A172 (cell line): ENCODE measurements at regions not wholly inside any gene's neighbourhood (a gene's known extent, or its start where the extent isn't known, plus 50 kb on each side); places are given as distances from the start of the nearest gene placed in this dataset.
A peak's percentile ranks its signal among the peaks of the same experiment; 100 is the strongest.
"Not testable (repeated sequence)": the region's sequence is repeated elsewhere in the genome, so short reads cannot be mapped to it uniquely, and the experiment has no call there.

Experiments
- DNase-seq: peaks from one replicate; pipeline ENCODE4 v3.0.0-alpha.2; 2015; ENCODE audit warnings: low spot score

- DNase-seq: no peak
These were observed 73.4 kb downstream of the FGD2 start for GRCh38 chr6:37078814-37079213.

- no peak for DNase-seq
These were observed 75.7 kb downstream of the FGD2 start for GRCh38 chr6:37081042-37081607.

DNA sequence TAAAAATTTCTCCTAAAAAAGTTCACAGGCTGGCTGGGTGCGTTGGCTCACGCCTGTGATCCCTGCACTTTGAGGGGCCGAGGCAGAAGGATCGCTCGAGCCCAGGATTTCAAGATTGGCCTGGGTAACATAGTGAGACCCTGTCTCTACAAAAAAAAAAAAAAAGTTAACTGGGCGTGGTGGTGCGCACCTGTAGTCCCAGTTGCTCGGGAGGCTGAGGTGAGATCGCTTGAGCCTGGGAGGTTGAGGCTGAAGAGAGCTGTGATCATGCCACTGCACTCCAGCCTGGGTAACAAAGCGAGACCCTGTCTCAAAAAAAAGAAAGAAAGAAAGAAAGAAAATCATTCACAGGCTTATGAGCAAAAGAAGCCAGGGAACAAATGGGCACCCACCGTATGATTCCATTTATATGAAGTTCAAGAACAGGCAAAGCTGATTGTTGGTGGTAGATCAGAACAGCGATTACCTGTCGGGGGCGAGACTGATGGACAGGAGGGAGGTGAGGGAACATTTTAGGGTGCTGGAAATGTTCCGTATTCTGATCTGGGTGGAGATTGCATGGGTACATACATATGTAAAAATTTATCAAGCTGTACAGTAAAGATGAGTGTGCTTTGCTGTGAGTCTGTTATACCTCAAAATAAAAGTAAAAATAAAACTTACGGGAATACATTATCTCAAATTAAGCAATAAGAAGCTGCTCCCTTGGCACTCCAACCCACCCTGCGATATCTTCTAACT lies 77.1 kb downstream of the FGD2 start:
- DNase-seq: no peak

DNA sequence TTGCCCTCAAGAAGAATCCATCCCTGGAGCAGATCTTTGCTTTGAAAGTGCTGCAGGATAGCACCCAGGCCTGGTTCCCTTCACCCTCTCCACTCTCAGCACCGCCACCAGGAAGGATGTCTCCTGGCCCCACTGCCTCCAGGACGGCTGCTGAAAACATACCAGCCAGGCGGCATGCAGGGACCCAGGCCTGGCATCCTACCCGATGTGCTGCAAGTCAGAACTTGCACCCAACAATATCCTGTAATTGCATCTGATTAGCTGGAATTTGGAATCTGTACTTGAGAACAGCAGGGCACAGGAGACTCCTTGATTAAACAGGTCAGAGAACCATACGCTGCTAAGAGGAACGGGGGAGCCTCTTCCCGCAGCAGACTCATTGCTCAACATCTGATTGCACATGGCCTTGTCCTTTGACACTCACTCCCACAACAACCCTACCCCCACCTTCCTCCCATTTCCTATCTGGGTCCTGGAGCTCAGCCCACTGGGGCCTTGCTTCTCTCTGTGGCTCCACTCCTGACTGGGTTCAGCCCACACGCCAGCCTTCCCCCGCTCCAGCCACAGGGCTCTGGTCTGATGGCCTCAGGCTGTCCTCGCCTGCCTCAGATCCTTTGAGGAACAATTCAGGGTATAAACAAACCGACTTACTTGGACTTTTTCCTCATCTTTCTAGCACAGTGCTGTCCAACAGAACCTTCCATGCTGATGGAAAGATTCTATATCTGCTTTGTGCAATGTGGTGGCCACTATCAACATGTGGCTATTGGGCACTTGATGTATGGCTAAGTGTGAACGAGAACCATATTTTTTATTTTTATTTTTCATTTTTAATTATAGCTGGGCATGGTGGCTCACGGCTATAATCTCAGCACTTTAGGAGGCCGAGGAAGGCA lies 78.0 kb downstream of the FGD2 start:
- DNase-seq: no peak

DNA sequence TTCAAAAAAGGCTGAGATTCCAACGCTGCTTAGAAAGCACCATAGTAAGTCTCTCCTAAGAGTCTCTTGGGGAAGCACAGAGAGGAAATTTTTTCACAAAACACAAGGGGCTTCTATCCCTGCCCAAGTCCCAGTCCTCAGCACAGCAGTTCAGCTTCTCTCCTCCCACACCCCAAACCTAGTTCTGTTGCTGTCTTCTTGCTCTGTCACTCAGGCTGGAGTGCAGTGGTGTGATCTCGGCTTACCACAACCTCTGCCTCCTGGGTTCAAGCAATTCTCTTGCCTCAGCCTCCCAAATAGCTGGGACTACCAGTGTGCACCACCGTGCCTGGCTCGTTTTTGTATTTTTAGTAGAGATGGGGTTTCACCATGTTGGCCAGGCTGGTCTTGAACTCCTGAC lies 79.2 kb downstream of the FGD2 start:
- DNase-seq: not testable (repeated sequence)

DNA sequence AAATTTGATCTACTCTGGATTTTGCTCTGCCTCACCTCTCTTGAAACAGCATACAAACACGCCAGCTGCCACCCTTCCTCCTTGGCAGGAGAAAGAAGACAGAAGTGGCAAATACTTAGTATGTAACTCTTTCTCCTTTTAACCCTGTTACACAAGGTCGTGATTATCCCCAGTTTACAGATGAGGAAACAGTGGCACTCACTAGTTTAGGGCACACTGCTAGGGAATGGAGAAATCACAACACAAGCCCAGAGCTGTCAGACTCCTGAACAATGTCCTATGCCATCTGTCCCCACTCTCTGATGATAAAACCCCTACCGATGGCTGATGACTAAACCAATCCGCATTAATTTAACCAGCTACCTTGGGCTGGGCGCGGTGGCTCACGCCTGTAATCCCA lies 79.7 kb downstream of the FGD2 start:
- DNase-seq: no peak

DNA sequence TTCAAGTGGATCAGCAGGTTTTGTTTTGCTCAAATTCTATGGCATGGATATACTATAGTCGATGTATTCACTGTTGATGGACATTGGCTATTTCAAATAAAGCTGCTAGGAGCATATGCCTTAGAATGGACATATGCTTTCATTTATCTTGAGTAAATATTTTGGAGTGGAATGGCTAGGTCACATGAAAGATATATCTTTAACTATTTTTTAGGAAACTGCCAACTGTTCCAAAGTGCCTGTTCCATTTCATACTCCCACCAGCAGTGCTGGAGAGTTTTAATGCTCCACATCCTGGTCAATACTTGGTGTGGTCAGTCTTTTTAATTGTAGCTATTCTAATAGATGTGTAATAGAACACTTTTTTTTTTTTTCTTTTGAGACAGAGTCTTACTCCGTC lies 81.1 kb upstream of the PIM1 start:
- no peak for DNase-seq

DNA sequence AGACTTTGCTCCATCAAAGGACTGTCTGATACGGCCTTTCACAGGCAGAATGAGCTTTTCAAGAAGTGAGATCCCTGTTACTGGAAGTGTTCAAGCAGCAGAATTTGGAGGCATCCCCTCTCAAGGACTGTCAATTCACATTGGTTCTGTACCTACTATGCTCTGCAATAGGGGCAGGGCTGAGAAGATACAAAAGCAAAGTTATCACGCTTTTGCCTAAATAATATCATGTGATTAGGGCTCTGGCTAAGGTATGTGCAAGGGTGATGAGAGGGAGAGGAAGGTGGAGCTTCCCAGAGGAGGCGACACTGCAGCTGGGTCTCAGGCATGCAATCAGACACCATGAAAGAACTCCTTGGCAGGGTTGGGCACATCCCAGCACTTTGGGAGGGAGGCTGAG lies 80.2 kb upstream of the PIM1 start:
- DNase-seq: no peak

DNA sequence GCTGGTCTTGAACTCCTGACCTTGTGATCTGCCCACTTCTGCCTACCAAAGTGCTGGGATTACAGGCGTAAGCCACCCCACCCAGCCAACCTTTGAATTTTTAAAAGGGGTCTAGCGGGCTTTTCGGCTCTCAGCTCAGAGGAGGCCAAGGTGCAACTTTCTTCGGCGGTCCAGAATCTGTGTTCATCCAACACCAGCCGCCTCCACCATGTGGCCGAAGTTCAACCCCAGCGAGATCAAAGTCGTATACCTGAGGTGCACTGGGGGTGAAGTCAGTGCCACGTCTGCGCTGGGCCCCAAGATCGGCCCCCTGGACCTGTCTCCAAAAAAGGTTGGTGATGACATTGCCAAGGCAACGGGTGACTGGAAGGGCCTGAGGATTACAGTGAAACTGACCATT lies 78.8 kb upstream of the PIM1 start:
- not testable (repeated sequence) for DNase-seq

DNA sequence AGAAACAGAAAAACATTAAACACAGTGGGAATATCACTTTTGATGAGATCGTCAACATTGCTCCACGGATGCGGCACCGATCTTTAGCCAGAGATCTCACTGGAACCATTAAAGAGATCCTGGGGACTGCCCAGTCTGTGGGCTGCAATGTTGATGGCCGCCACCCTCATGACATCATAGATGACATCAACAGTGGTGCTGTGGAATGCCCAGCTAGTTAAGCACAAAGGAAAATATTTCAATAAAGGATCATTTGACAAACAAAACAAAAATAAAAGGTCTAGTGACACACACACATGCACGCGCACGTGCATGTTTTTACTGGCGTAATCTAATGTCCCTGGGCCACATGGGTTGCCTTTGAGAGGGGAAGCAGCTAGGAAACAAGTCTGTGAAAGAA lies 78.4 kb upstream of the PIM1 start:
- not testable (repeated sequence) for DNase-seq

DNA sequence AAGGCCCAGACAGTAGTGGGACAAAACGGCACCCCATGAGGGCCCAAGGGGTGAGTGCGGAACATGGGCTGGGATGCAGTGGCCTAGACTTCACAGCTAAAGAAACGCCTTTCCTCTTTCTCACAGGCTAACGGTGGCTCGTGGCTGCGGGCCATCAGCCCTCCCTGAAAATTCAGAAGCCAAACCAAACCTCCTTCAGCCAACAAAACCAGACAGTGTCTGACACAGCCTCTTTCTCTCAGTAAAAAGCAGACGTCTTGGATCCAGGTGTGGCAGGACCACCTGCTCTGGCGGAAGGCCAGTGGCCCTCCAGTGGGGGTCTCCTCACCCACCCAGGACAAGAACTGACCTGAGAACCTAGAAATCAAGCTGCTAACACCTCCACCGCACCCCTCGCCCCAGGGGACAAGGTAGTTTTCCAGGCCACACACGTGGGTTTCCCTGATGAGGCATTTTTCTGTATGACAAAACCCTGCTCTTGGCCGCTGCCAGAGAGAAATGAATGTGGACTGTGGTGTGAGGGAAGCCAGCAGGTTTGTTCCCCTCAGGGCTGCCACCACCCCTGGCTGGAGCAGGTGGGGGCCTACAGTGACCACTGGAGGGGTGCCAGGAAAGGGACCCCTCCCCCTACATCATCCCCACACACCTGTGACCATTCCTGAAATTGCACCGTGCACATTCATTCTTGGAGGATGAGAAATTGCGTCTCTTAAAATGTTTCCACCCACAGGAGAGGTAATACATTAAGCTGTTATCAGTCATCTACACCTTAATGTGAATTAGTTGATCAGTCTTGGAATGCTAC lies 76.8 kb upstream of the PIM1 start:
- DNase-seq: no peak

- DNase-seq: no peak
These were observed 76.3 kb upstream of the PIM1 start for GRCh38 chr6:37093728-37094069.

GRCh38 chr6:37095997-37096396 lies 74.0 kb upstream of the PIM1 start:
- DNase-seq: no peak

GRCh38 chr6:37097335-37097734 lies 72.6 kb upstream of the PIM1 start:
- no peak for DNase-seq

GRCh38 chr6:37099442-37099841 lies 70.5 kb upstream of the PIM1 start:
- no peak for DNase-seq

DNA sequence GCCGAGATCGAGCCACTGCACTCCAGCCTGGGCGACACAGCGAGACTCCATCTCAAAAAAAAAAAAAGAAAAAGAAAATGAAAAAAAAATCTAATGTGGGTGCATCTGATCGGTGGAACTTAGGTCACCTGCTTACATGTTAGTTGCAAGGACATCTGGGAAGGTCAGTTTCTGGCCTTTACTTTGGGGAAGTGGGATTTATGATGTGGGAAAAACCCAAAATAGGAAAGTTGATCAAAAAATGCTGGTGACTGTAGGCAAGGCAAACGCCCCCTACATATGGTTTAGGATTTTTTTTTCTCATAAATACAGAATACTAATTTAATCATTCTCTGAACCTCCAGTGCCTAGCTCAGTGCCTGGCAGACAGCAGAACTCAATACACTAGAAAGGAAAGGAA lies 69.2 kb upstream of the PIM1 start:
- no peak for DNase-seq

GRCh38 chr6:37101991-37102298 lies 68.0 kb upstream of the PIM1 start:
- no peak for DNase-seq

- DNase-seq: peak; percentile 76
These were observed 67.4 kb upstream of the PIM1 start for GRCh38 chr6:37102299-37103168.

DNA sequence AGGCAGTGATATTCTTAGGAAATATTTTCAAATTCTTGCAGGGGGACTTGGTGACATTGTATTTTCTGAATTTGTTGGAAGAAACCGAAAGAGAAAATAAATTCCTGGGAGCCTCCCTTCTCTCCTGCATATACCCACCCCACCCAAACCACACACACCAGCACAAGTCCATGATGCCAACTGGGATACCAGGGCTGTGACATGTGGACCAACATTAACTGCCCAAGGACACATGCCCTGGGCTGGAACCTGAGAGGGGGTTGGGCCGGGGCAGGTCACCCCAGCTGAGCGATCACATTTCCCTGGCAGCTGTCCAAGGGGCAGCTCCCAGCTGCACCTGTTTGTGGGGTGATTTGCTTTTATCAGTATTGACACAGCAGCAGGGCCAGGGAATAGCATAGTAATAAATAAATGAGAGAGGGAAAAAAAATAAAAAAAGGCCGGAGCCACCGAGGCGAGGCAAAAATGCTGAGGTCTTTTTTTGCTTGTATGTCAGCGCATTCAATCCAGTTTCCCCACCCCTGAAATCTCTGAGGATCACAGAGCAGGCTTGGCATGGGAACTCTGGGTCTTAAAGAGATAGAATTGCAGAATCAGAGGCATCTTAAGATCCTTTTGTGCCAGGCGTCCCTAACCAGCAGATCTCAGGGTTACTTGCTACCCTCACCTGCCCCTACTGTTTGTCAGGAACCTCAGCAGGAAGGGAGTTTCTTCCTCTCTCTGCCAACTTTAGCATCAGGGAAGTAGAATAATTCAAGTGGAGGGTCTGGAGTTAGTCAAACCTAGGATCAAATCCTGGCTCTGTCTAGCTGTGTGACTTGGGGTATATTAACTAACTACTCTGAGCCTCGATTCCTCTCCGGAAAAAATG lies 66.5 kb upstream of the PIM1 start:
- peak; percentile 53 for DNase-seq

DNA sequence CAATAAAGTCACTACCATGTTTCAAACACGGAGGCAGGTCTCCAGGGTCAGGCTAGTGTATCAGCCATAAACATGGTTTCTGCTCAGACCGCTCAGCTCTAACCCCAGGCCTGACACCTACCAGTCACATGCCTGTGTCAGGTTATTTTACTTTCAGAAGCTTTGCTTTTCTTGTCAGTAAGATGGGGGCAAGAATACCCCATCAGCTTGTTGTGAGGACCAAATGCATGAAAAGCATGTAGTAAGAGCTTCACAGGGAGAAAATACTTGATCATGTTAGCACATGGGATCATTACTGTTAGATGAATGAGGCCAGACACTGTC lies 65.2 kb upstream of the PIM1 start:
- no peak for DNase-seq
